Activated CD8-positive, alpha-beta T cell treated with anti-CD3 and anti-CD28 coated beads for 36 hours (primary cell): ENCODE measurements at regions not wholly inside any gene's neighbourhood (a gene's known extent, or its start where the extent isn't known, plus 50 kb on each side); places are given as distances from the start of the nearest gene placed in this dataset.
"Not testable (repeated sequence)": the region's sequence is repeated elsewhere in the genome, so short reads cannot be mapped to it uniquely, and the experiment has no call there.

Experiments
- ATAC-seq: fragments of 200-7000 bp; cut with Tn5 transposase; one replicate; pipeline ENCODE4 v1.10.0; 2021; ENCODE audit warnings: mild to moderate bottlenecking, moderate library complexity
- CTCF ChIA-PET: fragments of 350-600 bp; sonication (Branson Sonifier 250); formaldehyde crosslinking; loops from one replicate; lab custom pipeline; 2021; ENCODE audit warnings: antibody characterized with exemption; lab: Charles Lee
- POLR2A ChIA-PET: fragments of 350-600 bp; sonication (Branson Sonifier 250); formaldehyde crosslinking; loops from one replicate; lab custom pipeline; 2021; ENCODE audit warnings: antibody characterized with exemption; lab: Charles Lee
- DNase-seq: peaks from one replicate; pipeline ENCODE4 v3.0.0-alpha.2; 2020
- H3K27ac Mint-ChIP-seq: one replicate; pipeline ENCODE4 v1.8.0; 2021; ENCODE audit warnings: mild to moderate bottlenecking, mixed read lengths
- H3K27me3 Mint-ChIP-seq: one replicate; pipeline ENCODE4 v1.8.0; 2021; ENCODE audit warnings: mixed read lengths
- H3K36me3 Mint-ChIP-seq: one replicate; pipeline ENCODE4 v1.8.0; 2021; ENCODE audit warnings: low read depth, mixed read lengths
- H3K4me1 Mint-ChIP-seq: one replicate; pipeline ENCODE4 v1.8.0; 2021; ENCODE audit warnings: low read depth, mixed read lengths
- H3K4me3 Mint-ChIP-seq: one replicate; pipeline ENCODE4 v1.8.0; 2021; ENCODE audit warnings: mild to moderate bottlenecking, moderate library complexity, mixed read lengths
- H3K9me3 Mint-ChIP-seq: one replicate; pipeline ENCODE4 v1.8.0; 2021; ENCODE audit warnings: mixed read lengths
- intact Hi-C: fragments of 100-400 bp; cut with micrococcal nuclease; formaldehyde crosslinking; loops from one replicate; pipeline ENCODE4 v1.10.0; 2022
- TF ChIP-seq, protein P1 (sequence below): fragments of 200-600 bp; IDR thresholded peaks from one replicate; pipeline ENCODE4 v1.8.0; 2022; ENCODE audit warnings: antibody characterized with exemption, mild to moderate bottlenecking

DNA sequence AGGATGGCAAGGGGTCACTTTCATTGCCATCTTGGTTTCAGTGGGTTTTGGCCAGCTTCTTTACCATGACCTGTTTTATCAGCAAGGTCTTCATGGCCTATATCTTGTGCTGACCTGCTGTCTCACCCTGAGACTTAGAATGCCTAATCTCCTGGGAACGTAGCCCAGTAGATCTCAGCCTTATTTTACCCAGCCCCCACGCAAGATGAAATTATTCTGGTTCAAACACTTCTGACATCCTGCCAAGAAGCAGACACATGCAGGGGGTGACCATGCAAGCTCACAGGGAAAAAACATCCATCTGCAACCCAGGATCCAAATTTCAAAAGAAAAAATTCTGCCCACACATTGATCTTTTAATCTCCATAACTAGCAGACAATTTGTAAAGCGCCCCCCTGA is 88.4 kb upstream of the EEPD1 start:
- H3K36me3 Mint-ChIP-seq = no peaks in the 10 kb centered on the region
- H3K9me3 Mint-ChIP-seq = peaks cover 1% of the 10 kb centered on the region
- ATAC-seq (no peak), DNase-seq (no peak)
- no peak overlapping the region for H3K27ac Mint-ChIP-seq
- no peaks in the 10 kb centered on the region for H3K4me1 Mint-ChIP-seq
- CTCF ChIA-PET = interaction anchor here (0.8 kb wide), 1 partner anchor 254 kb away, joined by 3 read pairs; no protein-coding TSS in a partner anchor
- no peaks in the 10 kb centered on the region for H3K27me3 Mint-ChIP-seq
- POLR2A ChIA-PET = no interaction called here
- TF ChIP-seq, protein P1, sequence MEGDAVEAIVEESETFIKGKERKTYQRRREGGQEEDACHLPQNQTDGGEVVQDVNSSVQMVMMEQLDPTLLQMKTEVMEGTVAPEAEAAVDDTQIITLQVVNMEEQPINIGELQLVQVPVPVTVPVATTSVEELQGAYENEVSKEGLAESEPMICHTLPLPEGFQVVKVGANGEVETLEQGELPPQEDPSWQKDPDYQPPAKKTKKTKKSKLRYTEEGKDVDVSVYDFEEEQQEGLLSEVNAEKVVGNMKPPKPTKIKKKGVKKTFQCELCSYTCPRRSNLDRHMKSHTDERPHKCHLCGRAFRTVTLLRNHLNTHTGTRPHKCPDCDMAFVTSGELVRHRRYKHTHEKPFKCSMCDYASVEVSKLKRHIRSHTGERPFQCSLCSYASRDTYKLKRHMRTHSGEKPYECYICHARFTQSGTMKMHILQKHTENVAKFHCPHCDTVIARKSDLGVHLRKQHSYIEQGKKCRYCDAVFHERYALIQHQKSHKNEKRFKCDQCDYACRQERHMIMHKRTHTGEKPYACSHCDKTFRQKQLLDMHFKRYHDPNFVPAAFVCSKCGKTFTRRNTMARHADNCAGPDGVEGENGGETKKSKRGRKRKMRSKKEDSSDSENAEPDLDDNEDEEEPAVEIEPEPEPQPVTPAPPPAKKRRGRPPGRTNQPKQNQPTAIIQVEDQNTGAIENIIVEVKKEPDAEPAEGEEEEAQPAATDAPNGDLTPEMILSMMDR = no peak
- H3K4me3 Mint-ChIP-seq = no peak overlapping the region
- intact Hi-C loops = no loop called here

DNA sequence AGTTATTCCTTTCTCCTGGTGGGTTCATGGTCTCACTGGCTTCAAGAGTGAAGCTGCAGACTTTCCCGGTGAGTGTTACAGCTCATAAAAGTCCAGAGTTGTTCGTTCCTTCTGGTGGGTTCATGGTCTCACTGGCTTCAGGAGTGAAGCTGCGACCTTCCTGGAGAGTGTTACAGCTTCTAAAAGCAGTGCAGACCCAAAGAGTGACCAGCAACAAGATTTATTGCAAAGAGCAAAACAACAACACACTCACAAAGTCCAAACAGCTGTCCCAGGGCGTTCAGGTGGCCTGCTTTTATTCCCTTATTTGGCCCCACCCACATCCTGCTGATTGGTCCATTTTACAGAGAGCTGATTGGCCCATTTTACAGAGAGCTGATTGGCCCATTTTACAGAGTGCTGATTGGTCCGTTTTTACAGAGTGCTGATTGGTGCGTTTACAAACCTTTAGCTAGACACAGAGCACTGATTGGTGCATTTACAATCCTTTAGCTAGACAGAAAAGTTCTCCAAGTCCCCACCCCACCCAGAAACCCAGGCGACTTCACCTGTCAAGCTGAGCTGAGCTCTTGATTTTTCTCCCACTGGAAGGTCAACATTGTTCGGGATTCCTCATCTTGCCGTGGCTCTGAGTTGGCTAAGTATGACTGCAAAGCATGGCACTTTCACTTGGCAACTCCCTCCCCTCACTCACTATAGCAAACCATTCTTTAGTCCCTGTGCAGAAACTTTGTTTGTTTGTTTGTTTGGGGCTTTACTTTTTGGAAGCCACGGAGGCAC is 87.3 kb upstream of the EEPD1 start:
- H3K4me1 Mint-ChIP-seq, POLR2A ChIA-PET, H3K9me3 Mint-ChIP-seq: not testable (repeated sequence)

DNA sequence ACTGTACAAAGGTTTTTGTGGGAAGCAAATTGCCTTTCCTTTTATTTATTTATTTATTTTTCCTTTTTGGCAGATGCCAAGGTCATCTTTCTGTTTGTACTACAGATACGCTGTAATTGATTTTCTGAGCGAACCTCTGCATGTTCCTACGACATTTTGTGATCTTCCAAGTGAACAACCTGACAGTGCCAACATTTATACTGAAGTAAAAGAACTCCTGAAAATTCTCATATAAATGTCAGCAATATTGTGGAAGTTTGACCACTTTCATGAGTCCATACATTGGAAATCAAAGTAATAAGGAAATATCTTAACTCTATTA is 86.8 kb upstream of the EEPD1 start:
- Mint-ChIP-seq H3K4me3 (no peak overlapping the region), H3K27me3 (peaks cover 4% of the 10 kb centered on the region), H3K4me1 (no peaks in the 10 kb centered on the region), H3K36me3 (no peaks in the 10 kb centered on the region), H3K27ac (no peak overlapping the region), H3K9me3 (peaks cover 1% of the 10 kb centered on the region)
- DNase-seq (no peak), ATAC-seq (no peak)
- ChIA-PET CTCF (no interaction called here), POLR2A (no interaction called here)
- TF ChIP-seq, protein P1 = no peak
- intact Hi-C loops = no loop called here

More for the DNA sequence above, 87.3 kb upstream of the EEPD1 start:
- H3K4me3 Mint-ChIP-seq, ATAC-seq, H3K27me3 Mint-ChIP-seq, intact Hi-C loops, H3K27ac Mint-ChIP-seq, DNase-seq, H3K36me3 Mint-ChIP-seq: not testable (repeated sequence)
- CTCF ChIA-PET = interaction anchor here (0.8 kb wide), 1 partner anchor 253 kb away, joined by 3 read pairs; no protein-coding TSS in a partner anchor

DNA sequence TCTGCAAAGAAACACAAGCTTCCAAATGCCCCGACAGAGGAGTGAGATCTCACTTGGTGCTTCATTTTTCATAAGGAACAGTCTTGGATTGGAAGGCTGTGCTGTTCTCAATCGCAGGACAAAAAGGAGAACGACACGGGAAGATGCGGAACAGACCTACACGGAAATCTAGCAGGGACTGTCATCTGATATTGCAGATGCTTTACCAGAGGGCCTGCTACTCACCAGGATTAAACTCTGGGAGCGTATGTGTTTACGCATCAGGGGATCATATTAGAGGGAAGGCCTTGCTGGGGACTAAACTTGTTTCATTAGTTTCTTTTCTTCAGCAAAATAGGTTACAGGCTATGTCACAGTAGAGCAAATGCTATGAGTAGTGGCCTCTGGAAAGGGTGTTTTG is 82.8 kb upstream of the EEPD1 start:
- POLR2A ChIA-PET = no interaction called here
- ATAC-seq (no peak), DNase-seq (no peak)
- TF ChIP-seq, protein P1 = no peak
- intact Hi-C loops = no loop called here
- no peaks in the 10 kb centered on the region for H3K36me3 Mint-ChIP-seq
- H3K4me3 Mint-ChIP-seq = no peak overlapping the region
- H3K4me1 Mint-ChIP-seq = no peaks in the 10 kb centered on the region
- H3K27ac Mint-ChIP-seq = no peak overlapping the region
- H3K27me3 Mint-ChIP-seq = peaks cover 4% of the 10 kb centered on the region
- peaks cover 1% of the 10 kb centered on the region for H3K9me3 Mint-ChIP-seq
- CTCF ChIA-PET = no interaction called here

DNA sequence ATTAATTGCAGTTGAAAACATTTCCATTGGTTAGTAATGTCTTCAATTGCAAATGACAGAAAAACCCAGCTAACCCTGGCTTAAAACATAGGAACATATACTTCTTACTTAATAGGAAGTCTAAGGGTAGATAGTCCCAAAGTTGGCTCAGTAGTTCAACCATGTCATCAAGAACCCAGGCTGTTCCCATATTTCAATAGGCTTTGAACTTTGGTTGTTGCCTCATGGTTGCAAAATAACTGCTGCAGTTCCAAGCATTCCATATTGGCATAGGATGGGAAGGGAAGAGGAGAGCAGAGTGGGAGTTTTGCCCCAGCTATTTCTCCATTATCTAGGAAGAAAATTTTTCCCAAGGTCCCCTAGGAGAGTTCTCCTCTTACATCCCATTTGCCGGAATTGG is 81.4 kb upstream of the EEPD1 start:
- TF ChIP-seq, protein P1 = no peak
- ChIA-PET CTCF (no interaction called here), POLR2A (no interaction called here)
- H3K27me3 Mint-ChIP-seq = peaks cover 4% of the 10 kb centered on the region
- intact Hi-C loops = no loop called here
- no peak for ATAC-seq
- H3K9me3 Mint-ChIP-seq = no peaks in the 10 kb centered on the region
- no peaks in the 10 kb centered on the region for H3K4me1 Mint-ChIP-seq
- no peak overlapping the region for H3K27ac Mint-ChIP-seq
- no peak overlapping the region for H3K4me3 Mint-ChIP-seq
- no peaks in the 10 kb centered on the region for H3K36me3 Mint-ChIP-seq
- DNase-seq = no peak
